GM19043 (cell line): ENCODE measurements at regions not wholly inside any gene's neighbourhood (a gene's known extent, or its start where the extent isn't known, plus 50 kb on each side); places are given as distances from the start of the nearest gene placed in this dataset.

Experiments used
- ATAC-seq: cut with Tn5 transposase; IDR thresholded peaks from one replicate; pipeline ENCODE4 v1.9.1; 2021; ENCODE audit warnings: low read depth; ENCODE audit not compliant: unreplicated experiment

DNA sequence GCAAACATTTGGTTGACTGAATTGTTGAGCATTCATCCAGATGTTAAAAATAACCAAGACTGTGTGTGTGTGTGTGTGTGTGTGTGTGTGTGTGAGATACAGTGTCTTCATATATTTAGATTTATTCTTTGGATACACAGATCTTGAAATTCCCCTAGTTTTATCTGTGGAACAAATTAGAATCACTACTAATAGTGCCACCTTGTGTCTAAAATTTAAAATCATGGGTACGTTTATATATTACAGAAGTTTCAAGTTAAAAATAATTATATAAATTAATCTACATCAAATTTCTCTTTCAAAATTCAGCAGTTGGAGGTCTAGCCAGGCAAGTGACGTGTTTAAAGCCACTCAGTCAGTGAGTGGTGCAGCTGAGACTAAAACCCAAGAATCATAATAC, 1566.2 kb upstream of the TENM4 start:
- no peak for ATAC-seq

DNA sequence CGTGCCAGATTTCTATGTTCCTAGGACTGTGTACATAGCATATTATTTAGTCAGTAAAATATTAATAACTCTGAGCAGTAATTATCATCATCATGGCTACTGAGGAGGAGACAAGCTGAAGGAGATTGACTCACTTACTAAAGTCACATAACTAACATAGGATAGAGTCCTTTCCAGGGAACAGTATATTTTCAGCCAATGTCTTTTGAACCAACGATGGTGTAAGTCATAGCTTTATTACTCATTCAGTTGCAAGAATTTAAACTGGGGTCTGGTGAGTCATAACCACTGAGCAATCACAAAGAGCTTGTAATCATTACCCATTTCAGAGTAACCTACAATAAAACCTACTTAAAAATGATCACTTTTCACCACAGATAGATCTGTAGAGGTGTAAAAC, 1564.8 kb upstream of the TENM4 start:
- ATAC-seq = peak; percentile 73

DNA sequence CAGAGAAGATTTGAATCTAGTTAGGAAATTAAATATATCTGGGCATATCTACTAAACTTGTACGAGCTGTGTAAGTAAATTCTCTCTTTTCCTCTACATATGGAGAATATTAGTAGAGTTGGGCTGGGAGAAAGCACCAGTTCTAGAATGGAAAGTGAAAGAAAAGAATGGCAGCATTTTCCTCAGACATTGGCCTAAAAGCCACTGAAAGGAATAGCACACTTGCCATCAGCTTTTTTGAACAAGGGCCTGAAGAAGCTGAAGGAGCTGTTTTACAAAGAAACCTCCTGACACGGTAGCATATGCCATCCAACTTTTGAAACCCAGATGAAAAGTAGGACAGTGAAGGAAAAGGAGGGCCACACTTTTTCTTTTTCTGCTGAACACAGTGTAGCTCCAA, 1563.7 kb upstream of the TENM4 start:
- no peak for ATAC-seq

DNA sequence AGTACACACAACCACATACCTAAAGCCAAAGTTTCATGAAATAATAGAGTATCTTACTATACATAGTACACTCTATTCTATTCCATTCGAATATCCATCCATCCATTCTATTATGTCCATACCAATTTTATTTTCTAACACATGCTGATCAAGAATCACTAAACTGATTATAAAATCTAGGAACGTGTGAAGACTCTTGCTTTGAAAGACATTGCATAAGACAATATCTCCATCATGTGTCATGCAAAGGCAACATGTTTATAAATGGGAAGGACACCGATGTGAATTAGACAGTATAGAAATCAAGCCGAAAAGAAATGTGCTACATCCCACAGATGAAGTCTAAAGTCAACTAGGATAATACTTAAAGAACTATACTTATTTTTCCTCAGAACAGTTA, 1561.5 kb upstream of the TENM4 start:
- ATAC-seq = no peak

DNA sequence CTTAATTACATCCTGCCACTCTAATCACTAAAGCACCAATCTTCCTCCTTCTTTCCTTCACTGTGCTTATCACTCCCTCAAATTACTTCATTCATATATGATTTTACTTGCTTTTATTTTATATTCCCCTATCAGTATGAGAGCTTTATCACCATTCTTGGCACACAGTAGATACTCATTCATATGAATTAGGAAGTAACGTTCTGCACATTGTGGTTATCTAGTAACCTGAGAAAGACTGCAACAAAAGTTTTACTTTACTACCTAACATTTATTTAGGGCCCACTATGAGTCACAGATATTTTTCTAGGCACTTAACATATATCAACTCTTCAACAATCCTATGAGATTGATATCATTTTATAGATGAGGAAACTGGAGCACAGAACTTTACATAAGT, 1559.9 kb upstream of the TENM4 start:
- no peak for ATAC-seq

DNA sequence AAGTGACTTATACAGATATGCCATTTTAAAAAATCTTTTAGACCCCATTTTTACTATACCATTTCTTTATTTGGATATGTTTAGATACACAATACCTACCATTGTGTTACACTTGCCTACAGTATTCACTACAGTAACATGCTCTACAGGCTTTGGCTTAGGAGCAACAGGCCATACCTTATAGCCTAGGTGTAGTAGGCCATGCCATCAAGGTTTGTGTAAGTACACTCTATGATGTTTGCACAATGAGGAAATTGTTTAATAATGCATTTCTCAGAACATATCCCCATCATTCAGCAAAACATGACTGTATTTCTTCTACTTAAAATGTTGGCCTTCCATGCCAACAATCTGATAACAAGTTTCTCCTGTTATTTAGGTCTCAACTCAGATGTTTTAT, 1559.5 kb upstream of the TENM4 start:
- no peak for ATAC-seq

DNA sequence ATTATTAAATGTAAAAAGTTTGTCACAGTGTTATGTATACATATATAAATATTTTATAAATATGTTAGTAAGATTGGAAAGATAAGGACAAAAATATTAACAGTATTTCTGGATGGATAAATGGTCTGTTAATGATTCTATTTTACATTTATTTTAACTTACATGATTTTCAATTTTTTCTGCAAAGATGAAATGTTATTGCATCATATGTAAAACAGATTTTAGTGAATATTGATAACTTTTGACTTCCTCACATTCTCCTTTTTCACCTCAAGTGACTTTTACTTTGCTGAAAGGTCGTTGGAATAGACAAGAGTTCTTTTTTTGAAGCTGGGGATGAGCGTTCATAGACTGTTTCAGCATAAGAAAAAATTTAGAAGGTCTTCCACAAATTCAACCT, 1554.7 kb upstream of the TENM4 start:
- no peak for ATAC-seq

DNA sequence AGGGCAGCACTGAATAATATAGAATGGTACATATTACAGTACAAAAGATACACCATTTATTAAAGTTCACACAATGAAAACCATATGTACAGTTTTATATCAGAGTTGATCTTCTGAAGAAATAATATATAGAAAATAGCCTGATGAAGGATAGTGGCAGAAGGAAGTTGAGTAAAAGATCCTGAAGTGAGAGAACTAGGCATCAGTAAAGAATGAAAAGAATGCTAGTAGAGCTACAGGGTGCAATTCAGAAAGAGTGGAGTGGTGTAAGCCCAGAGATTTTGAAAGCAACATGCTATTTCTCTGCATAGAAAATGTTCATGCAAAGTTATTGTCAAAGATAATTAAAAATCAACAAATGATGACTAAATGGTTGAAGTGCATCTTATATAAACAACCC, 1552.7 kb upstream of the TENM4 start:
- no peak for ATAC-seq

DNA sequence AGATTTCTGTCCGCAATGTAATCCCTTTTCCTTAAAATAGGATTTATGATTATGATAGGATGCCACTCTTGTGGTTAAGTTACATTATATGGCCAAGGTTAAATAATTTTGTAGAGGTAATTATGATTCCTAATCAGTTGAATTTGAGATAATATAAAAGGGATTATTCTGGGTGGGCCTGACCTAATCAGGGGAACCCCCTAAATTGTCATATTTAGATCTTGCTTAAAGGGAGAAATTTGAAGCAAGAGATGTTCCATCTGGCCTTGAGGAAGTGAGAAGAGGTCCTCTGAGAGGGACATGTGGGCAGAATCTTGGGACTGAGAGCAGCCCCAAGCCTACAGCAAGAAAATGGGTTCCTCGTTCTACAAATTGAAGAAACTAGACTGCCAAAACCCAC, 1550.1 kb upstream of the TENM4 start:
- ATAC-seq = no peak

DNA sequence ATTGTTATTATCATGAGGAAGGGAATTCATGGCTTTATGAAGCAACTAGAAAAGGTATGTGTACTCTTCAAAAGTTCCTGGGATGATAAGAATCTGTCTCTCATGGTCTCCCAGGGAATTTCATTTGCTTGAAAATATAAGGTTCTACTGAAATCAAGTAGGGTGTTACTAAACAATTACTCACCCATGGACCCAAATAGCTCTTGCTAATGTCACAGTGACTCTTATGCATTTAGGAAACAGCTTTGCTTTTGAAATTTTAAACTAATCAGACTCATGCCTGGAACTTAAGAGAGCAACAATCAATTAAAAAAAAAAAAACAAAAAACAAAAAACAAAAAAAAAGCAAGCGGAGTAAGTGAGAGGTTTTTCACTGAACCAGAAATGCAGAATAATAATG, 1546.3 kb upstream of the TENM4 start:
- no peak for ATAC-seq

DNA sequence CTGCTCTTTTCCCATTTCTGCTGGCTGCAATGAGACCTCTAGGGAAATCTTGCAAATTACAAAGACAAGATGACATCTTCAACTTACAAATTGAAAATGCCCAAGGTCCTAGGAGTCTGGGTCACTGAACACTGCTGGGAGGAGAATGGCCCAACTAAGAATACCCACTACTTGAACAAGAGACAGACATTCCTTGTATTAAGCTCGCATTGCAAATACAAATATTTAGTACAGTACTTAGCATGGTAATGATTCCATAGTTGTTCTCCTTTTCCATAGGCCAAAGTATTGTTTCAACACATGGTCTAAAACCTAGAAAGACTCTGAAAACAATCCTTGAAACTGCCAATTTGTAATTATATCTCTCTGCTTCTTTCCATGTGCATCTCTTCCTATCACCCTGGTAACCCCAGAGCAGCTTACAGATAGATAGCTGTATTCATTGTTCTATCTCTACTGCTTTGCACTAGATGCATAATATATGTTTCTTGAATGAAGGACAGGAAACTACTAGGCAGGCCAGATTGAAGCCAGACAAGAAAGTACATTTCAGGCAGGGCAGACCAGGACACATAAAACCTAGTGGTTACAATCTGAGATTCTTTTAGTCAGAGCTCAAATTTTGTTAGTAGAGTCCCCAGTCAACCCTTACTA, 1545.7 kb upstream of the TENM4 start:
- ATAC-seq = no peak

DNA sequence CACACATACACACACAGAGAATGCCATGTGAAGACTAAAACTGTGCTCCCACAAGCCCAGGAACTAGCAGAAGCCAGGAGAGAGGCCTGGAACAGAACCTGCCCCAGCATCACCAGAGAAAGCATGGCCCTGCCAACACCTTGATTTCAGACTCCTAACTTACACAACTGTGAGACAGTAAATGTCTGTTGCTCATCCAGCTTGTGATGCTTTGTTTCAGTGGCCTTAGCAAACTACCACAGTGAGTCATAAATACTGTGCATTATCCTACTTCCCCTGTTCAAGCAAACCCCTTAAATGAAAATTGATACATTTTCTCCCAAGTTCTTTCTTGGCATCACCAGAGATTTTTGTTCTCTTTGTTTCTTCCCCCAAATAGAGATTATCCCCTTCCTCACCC, 1539.4 kb upstream of the TENM4 start:
- ATAC-seq = no peak

DNA sequence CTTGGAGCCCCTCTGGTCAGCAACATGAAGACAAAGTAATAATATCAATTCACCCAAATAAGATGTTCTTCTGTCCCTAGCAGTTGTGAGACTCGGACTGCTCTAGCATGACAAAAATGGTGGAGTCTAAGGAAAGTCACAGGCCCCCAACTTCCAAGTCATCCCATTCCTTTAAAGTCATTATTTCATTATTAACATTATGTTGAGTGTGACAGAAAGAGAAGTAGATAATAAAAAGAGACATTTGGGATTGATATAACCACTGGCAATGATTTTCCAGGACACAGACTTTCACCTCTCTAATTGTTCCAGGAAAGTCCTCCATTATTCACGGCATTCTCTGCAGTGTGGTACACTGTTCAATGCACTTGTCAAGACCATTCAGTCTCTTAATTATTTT, 1533.0 kb upstream of the TENM4 start:
- ATAC-seq = no peak

DNA sequence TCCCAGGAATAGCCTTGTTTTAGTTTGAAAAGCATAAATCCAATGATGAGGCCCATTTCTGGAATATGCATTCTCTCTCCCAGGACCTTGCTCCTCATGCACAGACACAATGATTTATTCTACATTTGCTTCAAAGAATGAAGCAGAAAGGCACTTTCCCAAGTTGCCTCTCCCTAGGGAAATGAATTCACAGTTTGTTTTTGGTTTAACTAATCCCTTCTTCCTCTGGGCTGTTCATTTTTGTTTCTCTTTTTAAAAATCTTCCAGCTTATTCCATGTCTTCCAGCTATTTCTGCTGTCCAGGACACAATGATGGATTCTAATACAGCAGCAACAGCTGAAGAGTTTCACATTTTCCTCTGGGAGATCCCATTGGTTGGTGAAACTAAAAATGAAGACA, 1529.2 kb upstream of the TENM4 start:
- ATAC-seq = no peak

DNA sequence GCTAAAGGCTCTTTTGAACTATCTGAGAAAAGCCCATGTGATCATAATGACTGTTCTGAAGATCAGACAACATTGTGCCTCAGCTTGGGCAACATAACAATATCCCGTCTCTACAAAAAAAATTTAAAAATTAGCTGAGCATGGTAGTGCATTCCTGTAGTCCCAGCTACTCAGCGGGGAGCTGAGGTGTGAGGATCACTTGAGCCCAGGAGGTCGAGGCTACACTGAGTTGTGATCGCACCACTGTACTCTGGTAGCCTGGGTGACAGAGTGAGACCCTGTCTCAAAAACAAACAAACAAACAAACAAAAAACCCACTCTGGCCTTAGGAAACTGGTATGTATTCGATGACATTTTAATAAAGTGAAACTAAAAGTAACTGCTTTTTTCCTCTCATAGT, 1526.8 kb upstream of the TENM4 start:
- ATAC-seq = no peak

DNA sequence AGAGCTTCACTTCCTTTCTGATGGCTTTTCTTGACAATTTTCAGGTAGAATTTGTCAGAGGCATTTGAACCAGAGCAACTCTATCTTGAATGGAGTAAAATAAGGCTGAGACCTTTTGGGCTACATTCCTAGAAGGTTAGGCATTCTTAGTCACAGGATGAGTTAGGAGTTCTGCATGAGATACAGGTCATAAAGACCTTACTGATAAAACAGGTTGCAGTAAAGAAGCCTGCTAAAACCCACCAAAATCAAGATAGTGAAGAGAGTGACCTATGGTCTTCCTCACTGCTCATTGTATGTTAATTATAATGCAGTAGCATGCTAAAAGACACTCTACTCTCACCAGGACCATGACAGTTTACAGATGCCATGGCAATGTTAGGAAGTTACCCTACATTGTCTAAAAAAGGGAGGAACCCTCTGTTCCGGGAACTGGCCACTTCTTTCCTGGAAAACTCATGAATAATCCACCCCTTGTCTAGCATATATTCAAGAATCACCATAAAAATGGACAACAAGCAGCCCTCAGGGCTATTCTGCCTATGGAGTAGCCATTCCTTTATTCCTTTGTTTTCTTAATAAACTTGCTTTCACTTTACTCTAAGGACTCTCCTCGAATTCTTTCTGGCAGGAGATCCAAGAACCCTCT, 1519.7 kb upstream of the TENM4 start:
- no peak for ATAC-seq

DNA sequence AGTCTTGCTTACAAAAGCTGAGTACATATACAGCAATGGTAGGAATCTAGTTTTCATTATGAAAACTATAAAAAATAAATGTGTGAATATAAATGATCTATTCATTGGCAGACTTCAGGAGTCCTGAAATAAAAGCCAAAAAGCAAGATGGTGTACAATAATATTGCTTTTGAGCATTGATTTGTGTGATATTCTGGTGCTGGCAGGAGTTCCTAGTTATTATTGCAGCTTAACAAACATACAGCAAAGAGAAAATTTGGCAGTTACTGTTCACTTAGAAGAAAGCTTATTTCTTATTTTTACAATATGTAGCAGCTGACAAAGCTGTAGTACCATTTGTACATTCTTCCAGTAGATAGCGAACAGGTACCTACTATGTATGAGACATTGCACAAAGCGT, 1518.9 kb upstream of the TENM4 start:
- ATAC-seq = no peak

DNA sequence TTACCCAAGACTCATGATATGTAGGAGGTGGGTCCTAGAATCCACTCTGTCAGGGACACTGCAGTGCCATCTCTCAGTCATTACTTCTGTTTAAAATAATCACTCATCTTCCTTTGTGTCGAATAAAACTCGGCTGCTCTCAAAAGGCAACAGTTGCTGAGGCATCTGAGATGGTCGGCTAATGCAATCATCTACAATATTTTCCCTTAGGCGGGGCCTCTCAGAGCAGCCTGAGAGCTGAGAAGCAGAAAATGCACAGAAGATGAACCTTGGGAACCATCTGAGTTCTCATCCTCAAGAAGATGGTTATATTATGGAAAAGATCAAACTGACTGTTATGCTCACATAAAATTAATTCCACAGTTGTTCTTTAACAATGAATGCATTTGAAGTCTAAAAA, 1518.2 kb upstream of the TENM4 start:
- no peak for ATAC-seq

DNA sequence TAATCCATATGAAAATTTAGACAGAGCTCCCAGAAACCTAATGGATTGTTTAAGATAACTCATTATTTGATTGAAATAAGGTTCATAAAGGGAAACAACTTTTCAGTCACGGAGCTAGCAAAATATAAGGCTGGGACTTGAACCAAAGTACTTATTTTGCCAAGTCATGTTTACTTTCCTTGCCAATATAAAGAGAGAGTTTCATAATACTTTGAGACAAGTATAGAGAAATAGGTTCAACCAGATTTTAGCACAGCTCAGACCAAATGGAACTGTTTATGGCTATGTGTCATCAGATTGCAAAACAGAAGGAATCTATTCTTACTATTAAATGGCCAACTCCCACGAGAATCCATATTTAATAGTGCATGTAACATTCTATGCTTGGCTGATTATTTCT, 1517.5 kb upstream of the TENM4 start:
- no peak for ATAC-seq

DNA sequence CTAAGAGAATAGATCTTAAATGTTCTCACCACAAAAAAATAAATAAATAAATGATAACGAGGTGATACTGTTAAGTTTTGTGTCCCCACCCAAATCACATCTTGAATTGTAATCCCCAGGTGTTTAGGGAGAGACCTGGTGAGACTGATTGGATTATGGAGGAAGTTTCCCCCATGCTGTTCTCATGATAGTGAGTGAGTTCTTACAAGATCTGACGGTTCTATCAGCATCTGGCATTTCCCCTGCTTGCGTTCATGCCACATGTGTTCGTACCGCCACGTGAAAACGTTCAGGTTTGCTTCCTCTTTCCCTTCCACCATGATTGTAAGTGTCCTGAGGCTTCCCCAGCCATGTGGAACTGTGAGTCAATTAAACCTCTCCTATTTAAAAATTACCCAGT, 1514.8 kb upstream of the TENM4 start:
- no peak for ATAC-seq

DNA sequence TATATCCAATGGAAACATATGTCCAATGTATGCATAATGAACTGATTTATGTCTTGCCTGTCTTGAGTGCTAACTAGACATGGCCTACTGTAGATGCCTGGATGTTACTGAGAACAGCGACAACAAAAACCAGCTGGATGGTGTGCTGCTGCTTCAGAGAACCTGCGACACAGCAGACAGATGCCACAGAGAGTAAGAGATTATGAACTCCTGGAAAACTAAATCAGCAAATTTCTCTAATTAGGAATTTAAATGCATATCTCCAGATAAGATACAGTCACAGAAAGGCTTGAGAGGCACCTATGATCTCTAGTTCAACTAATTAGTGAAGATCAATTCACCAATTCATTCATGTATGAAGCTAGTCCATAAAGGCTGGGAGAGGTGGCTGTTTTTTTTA, 1508.0 kb upstream of the TENM4 start:
- ATAC-seq = no peak

DNA sequence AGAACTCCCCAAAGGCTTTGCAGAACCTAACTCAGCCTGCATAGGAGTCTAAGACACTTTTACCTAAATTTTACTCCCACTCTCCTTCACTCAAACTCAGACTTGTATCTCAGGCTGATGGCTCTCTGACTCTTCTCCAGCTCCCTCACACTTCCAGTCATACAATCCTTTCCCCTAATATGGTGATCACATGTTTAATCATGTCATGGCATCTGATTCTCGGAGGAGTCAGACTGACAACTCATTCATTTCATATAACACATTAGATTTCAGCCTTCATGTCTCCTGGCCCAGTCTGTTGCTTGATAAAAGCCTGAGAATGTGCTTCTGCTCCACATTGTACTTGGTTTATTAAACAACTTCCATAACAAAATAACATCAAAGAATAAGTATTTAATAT, 1503.9 kb upstream of the TENM4 start:
- ATAC-seq = no peak

DNA sequence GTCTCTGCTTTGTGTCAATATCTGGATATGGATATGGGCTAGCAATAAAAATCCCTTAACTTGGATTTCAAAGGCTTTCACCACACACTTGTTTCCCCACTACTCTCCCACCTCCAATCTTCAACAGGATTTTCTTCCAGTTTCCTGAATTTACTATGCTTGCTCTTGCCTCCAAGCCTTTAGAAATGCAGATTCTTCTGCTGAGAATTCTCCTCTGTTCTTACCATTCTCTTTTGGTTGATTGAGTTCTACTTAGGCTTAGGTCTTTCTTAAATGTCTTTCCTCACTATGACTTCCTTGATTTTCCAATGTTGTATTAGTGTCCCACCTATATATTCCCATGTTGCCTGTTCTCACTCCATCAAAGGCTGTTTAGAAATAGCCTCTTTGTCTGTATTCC, 1502.4 kb upstream of the TENM4 start:
- ATAC-seq = no peak
